Left cardiac atrium (tissue), 4 donors: ENCODE measurements at regions not wholly inside any gene's neighbourhood (a gene's known extent, or its start where the extent isn't known, plus 50 kb on each side); places are given as distances from the start of the nearest gene placed in this dataset.
A peak's percentile ranks its signal among the peaks of the same experiment; 100 is the strongest.
"Not testable (repeated sequence)": the region's sequence is repeated elsewhere in the genome, so short reads cannot be mapped to it uniquely, and the experiment has no call there.

ENCODE experiments used
- ATAC-seq, 2 donors: fragments of 200-7000 bp; cut with Tn5 transposase; one replicate each; pipeline ENCODE4 v1.9.1; 2020; ENCODE audit warnings: mild to moderate bottlenecking in 2 of 2, moderate library complexity in 2 of 2
- DNase-seq: peaks from one replicate; pipeline ENCODE4 v3.0.0-alpha.2; 2020
- intact Hi-C, 2 donors: fragments of 100-400 bp; cut with DNase I; formaldehyde crosslinking; loops; one replicate each; pipeline versions ENCODE4 v1.14.1 to v1.15.1; 2022 to 2023
- donor health status: DM: no; HTN: yes; CAD: no.
- donor health status: DM: no; HTN: yes; CAD: no; lungs with severe emphysema.
- donor health status: DM: yes; HTN: yes; CAD: no.
- donor health status: Dilated cardiomyopathy.

DNA sequence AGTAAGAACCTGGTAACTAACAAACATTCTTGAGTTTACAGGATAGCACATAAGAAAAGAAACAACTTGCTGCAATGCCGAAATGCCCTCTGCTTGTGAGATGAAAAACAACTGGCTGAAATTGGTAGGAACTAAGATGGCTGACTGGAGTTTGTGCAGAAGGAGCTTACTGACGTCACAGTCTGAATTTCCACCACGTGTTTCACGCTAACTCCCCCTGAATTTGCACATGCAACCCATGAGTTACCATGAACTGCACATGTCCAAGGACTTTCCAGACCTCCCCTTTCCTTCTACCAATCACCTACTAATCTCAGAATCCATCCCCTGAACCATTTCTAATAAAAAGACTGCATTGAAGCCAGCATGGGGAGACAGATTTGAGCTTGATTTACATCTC lies 86.3 kb upstream of the KCND2 start:
- intact Hi-C loops = no loop called here
- no peak for ATAC-seq
- DNase-seq = no peak

DNA sequence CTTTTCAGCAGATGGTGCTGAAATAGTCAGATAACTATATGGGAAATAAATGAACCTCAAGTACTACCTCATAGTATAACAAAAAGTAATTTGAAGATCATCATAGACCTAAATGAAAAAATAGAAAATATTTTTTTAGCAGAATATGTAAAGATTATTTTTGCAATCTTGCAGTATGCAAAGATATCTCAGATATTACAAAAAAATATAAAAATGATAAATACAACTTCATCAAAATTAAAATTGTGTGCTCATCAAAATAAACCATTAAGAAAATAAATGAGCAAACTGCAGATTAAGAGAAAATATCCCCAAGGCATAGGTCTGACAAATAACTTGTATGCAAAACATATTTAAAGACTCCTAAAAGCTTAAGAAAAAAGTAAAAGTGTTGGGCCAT lies 83.4 kb upstream of the KCND2 start:
- ATAC-seq (no peak), DNase-seq (no peak)
- intact Hi-C loops = no loop called here

GRCh38 chr7:120190109-120190508 lies 82.9 kb upstream of the KCND2 start:
- intact Hi-C loops = no loop called here
- no peak for ATAC-seq

DNA sequence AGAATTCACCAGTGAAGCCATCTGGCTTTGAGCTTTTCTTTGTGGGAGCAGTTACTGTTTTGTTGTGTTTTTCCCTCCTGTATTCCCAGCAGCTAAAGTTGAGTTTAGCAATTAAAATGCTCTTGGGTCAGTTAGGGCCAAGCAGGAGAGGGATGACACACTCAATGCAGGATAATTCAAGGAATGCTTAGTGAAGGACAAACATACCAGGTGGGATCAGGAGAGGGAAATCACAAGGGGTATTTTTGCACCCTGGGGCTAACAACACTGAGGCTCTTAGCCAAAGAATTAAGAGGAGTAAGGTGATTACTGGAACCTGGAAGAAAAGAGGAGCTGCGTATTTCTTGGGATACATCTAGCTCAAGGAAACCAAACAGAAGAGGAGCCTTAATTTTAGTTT lies 82.4 kb upstream of the KCND2 start:
- no peak for ATAC-seq
- intact Hi-C loops = no loop called here

More at GRCh38 chr7:120190109-120190508, 82.9 kb upstream of the KCND2 start:
- DNase-seq = no peak

GRCh38 chr7:120191423-120191822 lies 81.6 kb upstream of the KCND2 start:
- DNase-seq, ATAC-seq, intact Hi-C loops: not testable (repeated sequence)

More for the DNA sequence above, 82.4 kb upstream of the KCND2 start:
- no peak for DNase-seq

GRCh38 chr7:120201290-120201689 lies 71.7 kb upstream of the KCND2 start:
- DNase-seq (no peak), ATAC-seq (no peak)
- intact Hi-C loops = no loop called here

- DNase-seq (no peak), ATAC-seq (no peak)
- intact Hi-C loops = no loop called here
Measured at GRCh38 chr7:120205101-120205500, 67.9 kb upstream of the KCND2 start.

DNA sequence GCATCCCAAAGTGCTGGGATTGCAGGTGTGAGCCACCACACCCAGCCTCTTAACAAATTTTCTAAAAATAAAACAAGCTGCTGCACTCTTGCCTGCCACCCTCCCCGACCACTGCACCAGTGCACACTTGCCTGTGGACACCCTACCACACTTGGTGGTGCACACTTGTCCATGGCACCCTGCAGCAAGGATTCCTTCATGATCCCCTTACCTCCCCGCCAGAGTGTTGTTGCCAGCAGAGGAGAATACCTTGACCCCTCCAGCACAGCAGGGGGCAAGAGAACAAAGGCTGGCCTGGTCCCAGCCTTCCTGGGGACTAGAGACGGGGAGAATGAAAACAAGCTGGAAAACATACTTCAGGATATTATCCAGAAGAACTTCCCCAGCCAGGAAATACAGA lies 65.9 kb upstream of the KCND2 start:
- DNase-seq (no peak), ATAC-seq (no peak)
- intact Hi-C loops = no loop called here

GRCh38 chr7:120215654-120216053 lies 57.3 kb upstream of the KCND2 start:
- intact Hi-C loops = loop anchor here in 1 of 2 donors (10.0 kb wide), 1 partner anchor 61 kb away; no protein-coding TSS in a partner anchor
- no peak for ATAC-seq
- DNase-seq = no peak

DNA sequence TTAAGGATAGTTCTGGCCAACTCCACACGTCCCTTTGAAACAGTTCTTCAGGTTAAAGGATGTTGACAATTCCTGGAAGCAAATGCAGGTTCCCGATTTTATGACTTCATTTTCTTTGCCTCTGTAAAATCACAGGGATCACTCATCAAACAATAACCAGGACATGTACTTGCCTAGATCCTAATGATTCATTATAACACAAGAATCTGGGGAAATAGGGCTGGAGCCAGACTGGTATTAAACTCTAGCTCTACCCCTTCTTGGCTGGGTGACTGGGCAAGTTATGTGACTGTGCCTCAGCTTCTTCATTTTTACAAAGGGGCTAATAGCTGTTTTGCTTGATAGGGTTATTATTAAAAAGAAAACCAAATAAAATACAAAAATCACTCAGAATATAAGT lies 56.0 kb upstream of the KCND2 start:
- intact Hi-C loops = loop anchor here in 1 of 2 donors (10.0 kb wide), 1 partner anchor 62 kb away; no protein-coding TSS in a partner anchor
- ATAC-seq = no peak
- DNase-seq = no peak

- DNase-seq (peak; percentile 32), ATAC-seq (no peak)
- intact Hi-C loops = loop anchor here in 1 of 2 donors (10.0 kb wide), 1 partner anchor 64 kb away; no protein-coding TSS in a partner anchor
Measured at GRCh38 chr7:120218712-120219111, 54.3 kb upstream of the KCND2 start.

DNA sequence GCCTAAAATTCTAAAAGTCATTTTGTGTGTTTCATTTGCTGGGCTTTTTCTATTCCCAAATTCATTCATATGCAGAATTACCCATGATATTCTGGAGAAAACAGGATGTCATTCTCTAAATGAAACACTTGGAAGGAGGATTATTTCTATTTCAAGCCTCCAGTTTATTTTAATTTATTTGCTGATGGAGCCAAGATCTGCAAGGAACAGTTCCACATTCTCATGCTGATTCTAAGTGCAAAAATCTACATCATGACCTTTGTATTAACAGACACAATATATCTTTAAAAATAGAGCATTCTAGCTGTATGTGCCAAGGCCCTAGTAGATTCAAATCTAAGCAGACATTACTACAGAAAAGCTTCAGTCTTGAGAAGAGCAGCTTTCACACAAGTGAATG lies 51.3 kb upstream of the KCND2 start:
- intact Hi-C loops = no loop called here
- DNase-seq (no peak), ATAC-seq (no peak)
